Ureter (tissue), 1 donor: ENCODE measurements at regions not wholly inside any gene's neighbourhood (a gene's known extent, or its start where the extent isn't known, plus 50 kb on each side); places are given as distances from the start of the nearest gene placed in this dataset.
"Not testable (repeated sequence)": the region's sequence is repeated elsewhere in the genome, so short reads cannot be mapped to it uniquely, and the experiment has no call there.

Experiments used
- DNase-seq: peaks from one replicate; pipeline ENCODE4 v3.0.0-alpha.2; 2020; ENCODE audit warnings: low spot score
- donor health status: DM: yes; HTN: yes; CAD: no.

DNA sequence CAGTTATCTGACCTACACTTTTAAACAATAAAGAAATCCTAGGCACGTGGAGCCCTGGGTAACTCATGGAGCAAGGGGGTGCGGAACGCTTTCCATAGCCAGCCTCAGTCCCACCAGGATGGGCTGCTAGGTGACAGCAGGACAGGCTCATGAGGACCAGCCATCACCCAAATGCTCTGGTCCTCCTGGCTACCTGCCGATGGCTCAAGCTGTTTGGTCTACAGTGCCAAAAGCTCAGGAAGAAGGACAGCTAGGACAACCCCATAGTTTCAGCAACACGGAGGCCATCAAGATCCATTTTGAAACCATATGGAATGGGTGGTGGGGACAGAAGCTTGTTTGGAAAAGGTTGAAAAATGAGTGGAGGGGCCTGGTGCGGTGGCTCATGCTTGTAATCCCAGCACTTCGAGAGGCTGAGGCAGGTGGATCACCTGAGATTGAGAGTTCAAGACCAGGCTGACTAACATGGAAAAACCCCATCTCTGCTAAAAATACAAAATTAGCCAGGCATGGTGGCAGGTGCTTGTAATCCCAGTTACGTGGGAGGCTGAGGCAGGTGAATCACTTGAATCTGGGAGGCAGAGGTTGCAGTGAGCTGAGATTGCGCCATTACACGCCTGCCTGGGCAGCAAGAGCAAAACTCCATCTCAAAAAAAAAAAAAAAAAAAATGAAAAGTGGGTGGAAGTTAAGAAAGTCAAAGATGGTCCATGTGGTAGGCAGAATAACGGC, 93.7 kb upstream of the ALDH3B2 start:
- DNase-seq: not testable (repeated sequence)

DNA sequence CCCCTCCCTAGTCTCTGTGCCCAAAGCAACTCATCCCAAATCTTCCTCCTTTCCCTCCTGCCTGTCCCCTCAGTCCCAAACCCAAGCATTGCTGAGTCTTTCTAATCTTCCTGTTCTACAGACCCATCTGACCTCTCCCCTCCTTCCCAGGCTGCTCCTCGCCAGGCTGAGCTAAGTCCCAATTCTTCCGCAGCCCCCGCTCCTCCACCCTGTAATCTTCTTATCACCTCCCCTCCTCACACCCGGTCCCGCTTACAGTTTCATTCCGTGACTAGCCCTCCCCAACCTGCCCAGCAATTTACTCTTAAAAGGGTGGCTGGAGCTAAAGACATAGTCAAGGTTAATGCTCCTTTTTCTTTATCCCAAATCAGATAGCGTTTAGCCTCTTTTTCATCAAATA, 86.8 kb upstream of the ALDH3B2 start:
- not testable (repeated sequence) for DNase-seq

DNA sequence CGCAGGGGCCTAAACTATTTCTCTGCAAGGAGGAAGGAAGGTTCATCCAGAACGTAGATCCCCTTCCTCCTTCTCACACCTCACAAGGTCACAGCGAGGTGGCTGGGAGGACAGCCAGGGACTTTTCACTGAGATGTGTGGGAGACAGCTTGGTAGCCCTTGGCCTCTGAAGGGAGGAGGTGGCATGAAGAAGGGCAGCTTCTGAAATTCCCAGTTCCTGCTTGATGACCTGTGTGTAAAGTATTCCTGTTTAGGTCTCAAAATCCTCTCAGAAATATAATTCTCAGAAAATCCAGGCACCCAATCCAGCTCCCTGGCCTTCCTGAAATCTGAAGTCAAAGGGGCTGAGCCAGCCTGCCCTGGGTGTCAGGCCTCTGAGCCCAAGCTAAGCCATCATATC, 84.9 kb upstream of the ALDH3B2 start:
- not testable (repeated sequence) for DNase-seq

DNA sequence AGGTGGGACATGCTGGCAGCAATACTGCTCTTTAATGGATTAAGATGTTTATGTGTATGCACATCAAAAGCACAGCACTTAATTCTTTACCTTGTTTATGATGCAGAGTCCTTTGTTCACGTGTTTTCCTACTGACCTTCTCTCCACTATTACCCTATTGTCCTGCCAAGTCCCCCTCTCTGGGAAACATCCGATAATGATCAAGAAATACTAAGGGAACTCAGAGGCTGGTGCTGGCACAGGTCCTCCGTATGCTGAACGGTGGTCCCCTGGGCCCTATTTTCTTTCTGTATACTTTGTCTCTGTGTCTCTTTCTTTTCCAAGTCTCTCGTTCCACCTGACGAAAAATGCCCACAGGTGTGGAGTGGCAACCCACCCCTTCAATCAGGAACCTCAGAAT, 84.0 kb upstream of the ALDH3B2 start:
- not testable (repeated sequence) for DNase-seq

DNA sequence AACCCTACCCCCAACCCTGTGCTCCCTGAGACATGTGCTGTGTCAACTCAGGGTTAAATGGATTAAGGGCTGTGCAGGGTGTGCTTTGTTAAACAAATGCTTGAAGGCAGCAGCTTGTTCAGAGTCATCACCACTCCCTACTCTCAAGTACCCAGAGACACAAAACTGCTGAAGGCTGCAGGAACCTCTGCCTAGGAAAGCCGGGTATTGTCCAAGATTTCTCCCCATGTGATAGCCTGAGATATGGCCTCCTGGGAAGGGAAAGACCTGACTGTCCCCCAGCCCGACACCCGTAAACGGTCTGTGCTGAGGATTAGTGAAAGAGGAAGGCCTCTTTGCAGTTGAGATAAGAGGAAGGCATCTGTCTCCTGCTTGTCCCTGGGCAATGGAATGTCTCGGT, 83.6 kb upstream of the ALDH3B2 start:
- not testable (repeated sequence) for DNase-seq

DNA sequence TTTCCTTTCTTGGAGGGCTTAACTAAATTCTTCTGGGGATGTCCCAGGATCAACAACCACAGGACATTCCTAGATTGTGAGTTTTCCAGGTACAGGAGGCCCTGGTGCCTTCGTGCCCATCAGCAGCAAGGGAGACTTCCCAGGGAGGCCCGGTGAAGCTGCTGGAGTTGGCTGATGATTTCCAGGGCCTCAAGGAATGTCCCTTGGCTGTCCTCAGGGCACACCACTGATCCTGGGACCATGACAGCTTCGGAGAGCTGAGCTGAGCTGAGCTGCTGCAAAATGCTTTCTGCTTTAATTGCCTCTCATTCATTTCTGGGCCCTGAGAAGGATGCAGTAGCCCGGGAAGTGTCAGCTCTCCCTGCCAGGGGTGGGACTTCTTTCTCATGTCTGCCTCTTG, 79.4 kb upstream of the ALDH3B2 start:
- not testable (repeated sequence) for DNase-seq

DNA sequence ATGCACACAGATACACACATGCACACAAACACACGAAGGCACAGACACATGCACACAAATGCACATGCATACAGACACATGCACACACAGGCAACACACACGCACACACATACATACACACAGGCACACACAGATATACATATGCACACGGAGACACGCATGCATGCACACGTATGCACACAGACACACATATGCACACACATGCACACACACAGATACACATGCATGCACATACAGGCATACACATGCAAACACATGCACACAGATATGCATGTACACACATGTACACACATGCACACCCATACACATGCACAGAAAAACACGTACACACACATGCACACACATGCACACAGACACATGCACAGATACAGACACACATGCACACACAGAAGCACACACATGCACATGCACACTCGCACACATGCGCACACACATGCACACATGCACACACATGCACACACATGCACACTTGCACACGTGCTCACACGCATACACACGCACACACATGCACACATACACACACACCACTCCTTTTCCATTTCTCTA, 70.8 kb upstream of the ALDH3B2 start:
- no peak for DNase-seq

DNA sequence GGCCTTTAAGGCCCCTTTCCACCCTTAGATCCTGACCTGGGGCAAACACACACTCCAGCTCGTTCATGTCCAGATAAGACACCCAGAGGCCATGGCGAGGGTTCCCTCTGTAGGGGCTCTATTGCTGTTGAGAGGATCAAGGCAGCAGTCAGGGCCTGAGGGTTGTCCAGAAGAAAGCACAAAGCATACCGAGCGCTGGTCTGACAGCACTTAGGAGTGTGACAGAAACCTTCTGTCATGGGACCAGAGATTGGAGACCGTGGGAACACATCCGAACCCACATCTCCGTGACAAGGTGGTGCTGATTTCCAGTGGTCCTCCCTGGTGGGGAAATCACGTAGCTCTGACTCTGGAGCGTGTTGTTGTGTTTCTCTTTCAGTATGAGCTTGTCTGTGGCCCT, 69.8 kb upstream of the ALDH3B2 start:
- not testable (repeated sequence) for DNase-seq

DNA sequence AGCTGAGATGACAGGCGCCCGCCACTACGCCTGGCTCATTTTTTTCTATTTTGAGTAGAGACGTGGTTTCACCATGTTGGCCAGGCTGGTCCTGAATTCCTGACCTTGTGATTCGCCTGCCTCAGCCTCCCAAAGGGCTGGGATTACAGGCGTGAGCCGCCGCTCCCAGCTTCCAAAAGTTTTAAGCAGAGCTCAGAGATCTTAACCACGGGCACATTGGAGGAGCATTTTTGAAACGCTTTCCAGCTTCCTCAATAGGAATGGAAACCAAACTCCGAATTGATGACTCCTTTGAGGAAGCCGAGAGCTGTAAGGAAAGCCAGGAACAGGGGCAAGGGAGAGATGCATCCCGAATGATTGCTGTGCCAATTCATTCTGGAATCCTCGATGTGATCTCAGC, 63.8 kb upstream of the ALDH3B2 start:
- not testable (repeated sequence) for DNase-seq

DNA sequence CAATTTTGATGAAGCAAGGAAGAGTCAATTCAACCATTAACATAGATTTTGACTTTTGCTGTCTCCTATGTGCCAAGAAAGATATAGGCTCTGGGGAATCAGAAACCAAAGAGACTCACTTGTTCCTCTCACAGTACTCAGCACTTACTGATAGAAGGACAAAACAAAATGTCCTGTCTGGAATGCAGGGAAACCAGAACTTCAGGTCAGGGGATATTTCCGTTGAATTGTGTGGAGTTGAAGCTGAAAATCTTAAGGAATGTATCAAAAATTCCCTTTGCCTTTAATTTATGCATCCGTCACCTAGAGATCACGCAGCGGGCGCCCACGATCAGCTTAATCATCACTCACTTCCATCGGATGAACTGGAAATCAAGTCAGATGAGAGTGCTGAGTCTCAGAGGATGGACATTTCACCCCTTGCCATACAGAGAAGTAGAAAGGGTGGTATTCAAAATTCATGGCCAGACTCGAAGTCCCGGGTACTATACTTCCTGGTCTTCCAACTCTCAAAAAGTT, 63.2 kb upstream of the ALDH3B2 start:
- DNase-seq: not testable (repeated sequence)

DNA sequence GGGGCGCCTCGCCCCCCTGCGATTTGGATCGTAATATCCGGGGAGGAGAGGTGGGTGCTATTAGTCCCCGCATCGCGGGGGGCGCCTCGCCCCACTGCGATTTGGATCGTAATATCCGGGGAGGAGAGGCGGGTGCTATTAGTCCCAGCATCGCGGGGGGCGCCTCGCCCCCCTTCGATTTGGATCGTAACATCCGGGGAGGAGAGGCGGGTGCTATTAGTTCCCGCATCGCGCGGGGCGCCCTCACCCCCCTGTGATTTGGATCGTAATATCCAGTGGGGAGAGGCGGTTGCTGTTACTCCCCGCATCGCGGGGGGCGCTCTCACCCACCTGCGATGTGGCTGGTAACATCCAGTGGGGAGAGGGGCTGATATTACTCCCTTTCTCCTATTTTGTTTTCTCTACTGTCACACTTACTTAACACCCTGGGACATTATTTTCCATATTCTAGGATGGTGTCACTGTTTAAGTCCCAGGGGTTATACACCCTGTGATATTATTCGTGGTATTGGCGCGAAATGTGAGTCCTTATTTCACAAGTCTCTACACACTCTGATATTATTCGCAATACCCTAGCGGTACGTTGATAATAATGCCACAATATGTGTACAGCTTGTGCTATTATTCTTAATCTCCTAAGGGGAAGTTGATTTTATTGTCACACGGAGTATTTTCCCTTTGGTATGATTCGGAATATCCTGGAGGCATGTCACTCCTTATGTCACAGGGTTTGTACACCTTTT, 57.8 kb upstream of the ALDH3B2 start:
- DNase-seq: no peak

DNA sequence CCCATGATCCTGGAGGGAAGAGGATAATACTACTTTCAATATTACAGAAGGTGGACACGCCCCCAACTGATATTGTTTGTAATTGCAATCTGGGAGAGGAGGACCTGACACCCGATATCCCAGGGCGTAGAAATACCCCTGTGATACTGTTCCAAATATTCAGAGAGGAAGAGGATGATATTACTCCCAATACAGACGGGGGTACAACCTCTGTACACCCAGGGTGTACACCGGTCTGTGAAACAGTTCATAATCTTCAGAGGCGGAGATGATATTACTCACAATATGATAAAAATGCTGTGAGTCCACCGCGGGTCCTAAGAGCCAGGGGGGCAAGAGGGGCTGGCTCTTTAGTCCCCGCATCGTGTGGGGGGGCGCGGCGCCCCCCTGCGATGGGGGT, 57.2 kb upstream of the ALDH3B2 start:
- no peak for DNase-seq

DNA sequence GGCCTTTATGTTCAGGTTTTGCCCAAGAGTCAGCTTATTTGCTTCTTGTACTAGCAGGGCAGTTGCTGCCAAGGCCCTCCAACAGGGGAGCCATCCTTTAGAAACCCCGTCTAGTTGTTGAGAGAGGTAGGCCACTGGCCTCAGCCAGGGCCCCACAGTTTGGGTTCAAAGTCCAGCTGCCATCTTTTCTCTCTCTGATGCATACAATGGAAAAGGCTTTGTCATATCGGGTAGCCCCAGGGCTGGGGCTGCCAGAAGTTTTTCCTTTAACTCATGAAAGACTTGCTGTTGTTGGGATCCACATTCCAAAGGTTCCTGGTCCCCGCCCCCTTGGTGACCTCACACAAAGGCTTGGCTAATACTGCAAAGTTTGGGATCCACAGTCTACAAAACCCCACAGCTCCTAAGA, 53.7 kb upstream of the ALDH3B2 start:
- DNase-seq: not testable (repeated sequence)

DNA sequence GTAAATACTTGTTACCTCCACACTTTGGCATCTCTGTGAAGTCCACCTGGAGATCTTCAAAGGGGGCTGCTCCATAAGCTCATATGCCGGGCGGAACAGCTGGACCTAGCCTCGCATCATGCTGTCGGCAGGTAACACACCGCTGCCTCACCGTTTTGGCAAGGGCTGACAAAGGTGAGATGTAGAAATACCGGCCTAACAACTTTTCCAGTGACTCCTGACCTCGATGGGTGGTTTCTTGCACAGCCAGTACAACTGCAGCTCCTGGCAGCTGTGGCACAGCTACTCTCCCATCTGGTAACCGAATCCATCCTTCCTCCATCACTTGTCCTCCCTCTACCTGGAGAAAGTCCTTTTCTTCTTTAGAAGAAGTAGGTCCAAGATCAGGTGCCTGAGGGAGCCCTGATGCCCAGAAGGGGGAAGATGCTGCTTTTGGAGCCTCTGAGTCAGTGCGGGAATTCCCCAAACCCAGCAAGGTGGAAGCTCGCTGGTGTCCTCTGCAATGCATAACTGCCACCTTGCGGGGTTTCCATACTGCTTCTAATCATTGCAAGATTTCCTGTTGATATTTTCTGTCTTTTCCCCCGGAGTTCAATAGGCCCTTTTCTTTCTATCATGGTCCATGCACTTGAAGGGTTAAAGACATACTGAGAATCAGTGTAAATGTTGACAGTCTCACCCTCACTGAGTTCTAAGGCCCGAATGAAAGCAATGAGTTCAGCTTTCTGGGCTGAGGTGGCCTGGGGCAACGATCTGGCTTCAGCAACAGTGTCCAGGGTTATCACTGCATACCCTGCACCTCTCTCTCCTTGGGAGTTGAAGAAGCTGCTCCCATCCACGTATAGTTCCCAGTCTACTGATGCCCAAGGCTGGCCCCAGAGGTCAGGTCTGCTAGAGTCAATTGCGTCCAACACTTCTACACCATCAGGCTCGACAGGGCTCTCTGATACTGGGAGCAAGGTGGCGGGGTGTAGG, 52.9 kb upstream of the ALDH3B2 start:
- DNase-seq: not testable (repeated sequence)
